Amniotic epithelial cell (primary cell): ENCODE measurements at regions not wholly inside any gene's neighbourhood (a gene's known extent, or its start where the extent isn't known, plus 50 kb on each side); places are given as distances from the start of the nearest gene placed in this dataset.
"Not testable (repeated sequence)": the region's sequence is repeated elsewhere in the genome, so short reads cannot be mapped to it uniquely, and the experiment has no call there.

Experiments used
- DNase-seq: peaks from one replicate; pipeline ENCODE4 v3.0.0-alpha.2; 2010; ENCODE audit warnings: low read depth

DNA sequence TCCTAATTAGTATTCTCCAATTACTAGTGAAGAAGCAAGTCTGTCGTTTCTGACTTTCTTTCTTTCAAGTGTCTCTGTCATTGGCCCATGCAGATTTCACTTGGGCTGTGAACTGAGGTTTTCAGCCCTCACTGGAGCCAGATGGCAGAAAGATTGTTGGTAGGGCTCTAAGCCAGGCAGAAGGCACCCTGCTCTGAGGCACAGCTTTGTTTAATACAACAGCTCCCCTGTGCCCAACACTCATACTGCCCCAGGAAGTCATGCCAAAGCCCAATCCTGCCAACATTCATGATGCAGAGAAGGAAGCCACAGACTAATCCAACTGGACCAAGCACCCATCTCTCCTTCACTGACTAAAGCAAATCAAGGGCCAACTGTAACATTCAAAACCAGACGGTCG is 117.1 kb upstream of the FRG1 start:
- no peak for DNase-seq

DNA sequence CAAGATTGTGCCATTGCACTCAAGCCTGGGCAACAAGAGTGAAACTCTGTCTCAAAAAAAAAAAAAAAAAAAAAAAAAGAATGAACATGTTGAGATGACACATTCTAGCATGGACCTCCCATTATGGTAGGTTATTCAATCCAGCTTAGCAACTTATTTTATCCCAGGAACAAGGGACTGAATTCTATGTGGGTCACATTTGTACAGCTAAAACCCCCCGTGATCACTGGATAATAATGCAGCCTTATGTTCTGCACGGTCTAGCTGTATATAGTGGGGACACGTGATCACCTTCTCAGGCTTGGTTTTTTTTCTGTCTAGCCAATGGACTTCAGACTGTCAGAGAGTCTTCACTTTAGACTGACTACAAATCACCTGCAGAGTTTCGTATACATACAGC is 115.2 kb upstream of the FRG1 start:
- DNase-seq = no peak

DNA sequence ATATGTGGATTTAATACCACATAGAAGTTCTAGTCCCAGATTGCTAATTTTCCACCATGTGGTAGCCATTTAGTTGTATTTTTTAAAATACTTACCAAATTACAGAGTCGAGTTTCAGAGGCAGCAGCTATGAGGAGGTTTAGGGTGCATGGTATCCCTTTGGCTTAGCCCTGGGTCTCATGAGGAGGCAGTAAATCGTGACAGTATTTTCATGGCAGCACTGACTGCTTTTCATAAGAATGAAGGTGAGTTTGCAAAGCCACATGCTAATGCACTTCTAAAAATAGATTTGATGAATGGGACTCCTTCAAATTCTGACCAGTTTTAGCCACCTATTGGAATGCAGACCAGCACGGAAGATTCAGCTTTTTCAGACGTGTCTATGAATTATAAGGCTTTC is 114.0 kb upstream of the FRG1 start:
- DNase-seq = no peak

DNA sequence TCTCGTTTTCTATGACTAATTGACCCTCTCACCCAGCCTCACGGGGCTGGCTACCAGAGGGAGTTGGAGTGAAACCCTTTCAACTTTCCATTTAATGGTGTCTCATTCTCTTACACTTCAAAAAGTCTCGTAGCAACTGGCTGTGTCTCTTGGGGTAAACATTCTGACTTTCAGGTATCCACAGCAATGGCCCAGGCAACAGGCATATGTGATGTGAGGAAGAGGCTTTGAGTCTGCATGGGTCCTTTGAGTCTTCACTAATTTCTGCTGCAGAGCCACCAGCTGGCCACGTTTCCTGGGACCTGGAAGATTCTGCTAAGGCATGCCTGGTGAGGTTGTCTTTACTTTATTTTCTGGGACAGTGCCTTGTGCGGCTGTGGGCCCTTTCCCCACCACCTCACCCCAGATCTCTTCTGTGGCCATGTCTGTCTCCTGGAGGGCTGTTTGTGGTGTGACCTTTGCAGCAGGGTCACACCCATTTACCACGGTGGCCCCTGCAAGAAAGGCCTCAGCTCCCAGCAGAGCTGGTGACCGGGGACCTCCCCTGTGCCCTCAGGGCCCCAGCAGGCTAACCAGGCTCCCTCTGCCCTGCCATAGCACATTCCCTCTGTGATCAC is 112.5 kb upstream of the FRG1 start:
- no peak for DNase-seq

DNA sequence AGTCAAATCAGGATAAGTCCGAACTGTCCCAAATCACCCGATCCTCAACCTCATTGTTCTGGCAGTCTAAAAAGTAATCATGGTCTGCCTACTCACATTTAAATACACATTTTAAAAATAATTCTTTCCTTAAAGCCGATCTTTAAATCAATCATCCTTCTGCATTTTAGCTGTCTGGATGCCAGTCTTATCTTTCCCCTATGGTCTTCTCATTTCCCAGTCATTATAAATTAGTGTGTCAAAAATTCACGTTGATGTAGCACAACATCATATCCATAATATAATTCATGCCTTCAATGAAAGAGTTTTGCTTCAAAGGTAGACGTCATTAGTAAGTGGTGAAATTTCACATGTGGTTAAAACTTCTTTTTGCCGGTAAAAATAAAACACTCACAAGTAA is 108.1 kb upstream of the FRG1 start:
- no peak for DNase-seq

DNA sequence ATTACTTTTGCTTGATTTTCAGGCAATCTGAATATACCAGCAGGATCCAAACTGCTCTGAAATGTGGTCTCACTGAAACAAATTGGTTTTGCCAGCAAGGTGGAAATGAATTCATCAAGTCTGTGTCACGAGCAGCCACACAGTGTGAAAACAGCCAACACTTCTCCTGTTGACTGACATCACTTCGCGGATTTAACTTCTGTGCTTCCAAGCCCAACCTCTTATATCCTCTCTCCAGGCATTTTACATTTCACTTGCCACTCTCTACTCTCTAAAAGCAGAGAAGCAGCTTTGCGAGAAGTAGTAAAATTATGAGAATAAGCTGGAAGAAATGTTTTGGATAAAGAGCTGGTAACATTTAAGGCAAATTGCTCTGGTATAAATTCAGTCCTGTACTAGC is 106.1 kb upstream of the FRG1 start:
- DNase-seq = no peak

DNA sequence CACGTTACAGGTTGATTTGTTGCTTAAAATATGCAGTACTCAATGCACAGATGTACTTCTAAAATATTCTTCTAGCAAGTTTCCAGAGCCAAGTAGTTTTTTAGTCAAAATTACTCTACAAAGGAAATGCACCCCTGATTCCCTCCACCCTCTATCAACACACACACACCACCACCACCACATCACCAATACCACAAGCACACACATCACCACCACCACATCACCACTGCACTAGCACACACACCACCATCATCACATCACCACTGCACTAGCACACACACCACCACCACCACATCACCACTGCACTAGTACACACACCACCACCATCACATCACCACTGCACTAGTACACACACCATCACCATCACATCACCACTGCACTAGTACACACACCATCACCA is 105.2 kb upstream of the FRG1 start:
- no peak for DNase-seq

DNA sequence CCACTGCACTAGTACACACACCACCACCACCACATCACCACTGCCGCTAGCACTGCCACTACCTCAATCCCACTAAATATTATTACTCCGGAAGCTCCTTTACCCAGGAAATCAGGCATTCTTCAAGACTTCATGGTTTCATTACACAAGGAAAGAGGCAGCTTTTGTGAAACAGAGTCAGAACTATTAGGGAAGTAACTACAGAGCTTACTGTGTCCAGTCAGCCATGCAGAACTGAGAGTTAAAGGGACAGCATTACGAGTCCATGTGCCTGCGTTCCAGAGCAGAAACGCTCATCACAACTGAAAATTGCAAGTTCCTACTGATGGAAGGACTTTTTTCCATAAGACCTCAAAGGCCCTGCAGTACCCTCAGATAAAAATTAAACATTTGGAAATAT is 103.2 kb upstream of the FRG1 start:
- no peak for DNase-seq

DNA sequence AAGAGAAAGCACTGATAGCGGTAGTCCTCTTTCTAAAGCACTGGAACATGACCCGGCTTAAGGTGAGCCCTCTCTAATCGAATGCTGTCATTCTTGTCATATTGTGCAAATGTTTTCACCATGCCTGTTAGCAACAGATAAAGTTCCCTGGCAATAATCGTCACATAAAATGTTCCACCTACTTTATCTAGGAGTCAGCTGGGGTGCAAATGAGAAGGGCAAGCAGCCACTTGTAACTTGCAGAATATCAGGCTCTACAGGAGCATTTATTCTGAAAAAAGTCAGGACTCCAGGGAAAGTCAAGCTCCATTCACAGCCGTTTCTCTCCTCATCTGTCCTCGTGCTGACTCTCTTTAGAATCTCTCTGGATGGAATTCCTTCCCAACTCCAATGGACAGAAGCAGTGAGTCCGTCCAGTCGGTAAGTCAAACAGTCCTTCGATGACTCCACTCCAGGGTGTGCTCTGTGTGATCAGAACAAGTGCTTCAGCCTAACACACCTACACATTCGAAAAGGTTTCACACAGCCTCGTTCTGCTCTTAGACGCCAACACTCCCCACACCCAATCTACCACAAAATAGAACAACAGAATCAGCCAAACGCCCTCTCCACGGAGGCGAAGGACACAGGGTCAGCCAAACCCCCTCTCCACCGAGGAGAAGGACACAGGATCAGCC is 101.7 kb upstream of the FRG1 start:
- DNase-seq = no peak

DNA sequence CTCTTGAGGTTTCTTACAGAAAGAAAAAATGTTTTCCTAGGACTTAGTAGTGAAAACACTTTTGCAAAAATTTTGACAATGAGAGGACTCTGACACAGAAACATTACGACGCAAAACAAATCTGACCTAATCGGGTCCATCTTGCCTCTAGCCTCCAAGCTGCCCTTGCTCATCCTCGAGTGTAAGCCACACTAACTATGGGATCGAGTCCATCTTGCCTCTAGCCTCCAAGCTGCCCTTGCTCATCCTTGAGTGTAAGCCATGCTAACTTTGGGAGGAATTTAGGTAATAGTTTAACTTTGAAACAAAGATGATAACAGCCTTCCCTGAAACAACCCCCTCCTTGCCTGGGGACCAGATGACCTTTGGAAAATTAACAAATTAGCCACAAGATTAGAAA is 100.3 kb upstream of the FRG1 start:
- DNase-seq = no peak

DNA sequence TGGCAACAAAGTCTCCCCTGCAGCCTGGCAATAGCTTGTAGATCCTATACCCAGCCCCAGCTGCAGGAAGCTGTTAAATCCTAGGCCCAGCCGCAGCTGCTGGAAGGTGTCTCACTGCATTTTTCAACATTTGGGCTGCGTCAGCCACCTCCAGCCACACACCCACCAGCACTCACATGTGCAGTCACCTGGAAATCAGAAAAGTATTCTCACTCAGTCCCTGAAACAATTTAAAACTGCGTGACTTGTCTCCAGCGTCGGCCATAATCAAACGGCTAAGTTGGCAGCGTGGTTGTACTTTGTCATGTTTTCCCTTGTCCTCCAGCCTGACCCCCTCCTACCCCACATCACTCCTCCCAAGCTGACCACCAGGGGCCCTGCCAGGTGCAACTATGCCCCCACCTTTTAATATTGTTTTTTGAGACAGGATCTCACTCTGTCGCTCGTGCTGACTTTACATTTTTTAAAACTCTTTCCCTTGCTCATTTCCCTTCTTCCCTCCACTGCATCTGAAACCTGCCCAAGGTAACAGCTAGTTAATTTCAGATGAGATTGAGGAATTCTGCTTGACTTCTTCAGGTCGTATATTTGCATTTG is 97.2 kb upstream of the FRG1 start:
- no peak for DNase-seq

DNA sequence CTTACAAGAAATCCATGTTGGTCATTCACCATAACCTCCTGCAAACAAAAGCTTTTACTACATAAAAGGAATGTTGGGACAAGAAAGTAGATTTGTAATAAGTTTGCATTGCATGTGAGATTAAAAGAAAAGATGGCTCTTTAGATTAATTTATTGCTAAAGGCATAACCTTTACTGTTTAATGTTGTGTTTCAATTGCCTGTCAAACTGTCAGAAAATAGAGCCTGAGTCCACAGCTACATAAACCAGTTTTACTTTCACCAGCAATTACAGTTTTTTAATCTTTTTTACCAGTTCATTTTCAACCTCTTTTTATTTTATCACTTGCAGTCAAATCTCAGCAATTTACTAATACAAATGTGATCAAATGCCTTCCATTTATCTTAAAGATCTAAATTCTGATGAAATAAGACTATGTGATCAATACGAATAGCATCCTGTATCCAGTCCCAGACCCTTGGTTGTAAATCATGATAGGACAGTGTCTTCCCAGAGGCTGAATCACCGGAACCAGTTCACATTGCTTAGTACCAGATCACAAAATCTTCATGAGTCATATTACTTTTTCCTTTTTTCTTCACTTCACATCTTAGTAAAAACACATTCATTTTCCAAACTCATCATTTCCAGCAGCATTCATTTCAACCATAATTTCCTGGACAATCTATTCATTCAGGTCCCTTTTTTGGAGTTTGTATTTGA is 95.4 kb upstream of the FRG1 start:
- peak; percentile 1 for DNase-seq

DNA sequence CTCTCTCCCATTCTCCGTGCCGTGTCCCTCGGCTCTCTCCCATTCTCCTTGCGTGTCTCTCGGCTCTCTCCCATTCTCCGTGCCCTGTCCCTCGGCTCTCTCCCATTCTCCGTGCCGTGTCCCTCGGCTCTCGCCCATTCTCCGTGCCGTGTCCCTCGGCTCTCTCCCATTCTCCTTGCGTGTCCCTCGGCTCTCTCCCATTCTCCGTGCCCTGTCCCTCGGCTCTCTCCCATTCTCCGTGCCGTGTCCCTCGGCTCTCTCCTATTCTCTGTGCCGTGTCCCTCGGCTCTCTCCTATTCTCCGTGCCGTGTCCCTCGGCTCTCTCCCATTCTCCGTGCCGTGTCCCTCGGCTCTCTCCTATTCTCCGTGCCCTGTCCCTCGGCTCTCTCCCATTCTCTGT is 94.6 kb upstream of the FRG1 start:
- not testable (repeated sequence) for DNase-seq

DNA sequence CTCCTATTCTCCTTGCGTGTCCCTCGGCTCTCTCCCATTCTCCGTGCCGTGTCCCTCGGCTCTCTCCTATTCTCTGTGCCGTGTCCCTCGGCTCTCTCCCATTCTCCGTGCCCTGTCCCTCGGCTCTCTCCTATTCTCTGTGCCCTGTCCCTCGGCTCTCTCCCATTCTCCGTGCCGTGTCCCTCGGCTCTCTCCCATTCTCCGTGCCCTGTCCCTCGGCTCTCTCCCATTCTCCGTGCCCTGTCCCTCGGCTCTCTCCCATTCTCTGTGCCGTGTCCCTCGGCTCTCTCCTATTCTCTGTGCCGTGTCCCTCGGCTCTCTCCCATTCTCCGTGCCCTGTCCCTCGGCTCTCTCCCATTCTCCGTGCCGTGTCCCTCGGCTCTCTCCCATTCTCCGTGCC is 94.1 kb upstream of the FRG1 start:
- DNase-seq = not testable (repeated sequence)

DNA sequence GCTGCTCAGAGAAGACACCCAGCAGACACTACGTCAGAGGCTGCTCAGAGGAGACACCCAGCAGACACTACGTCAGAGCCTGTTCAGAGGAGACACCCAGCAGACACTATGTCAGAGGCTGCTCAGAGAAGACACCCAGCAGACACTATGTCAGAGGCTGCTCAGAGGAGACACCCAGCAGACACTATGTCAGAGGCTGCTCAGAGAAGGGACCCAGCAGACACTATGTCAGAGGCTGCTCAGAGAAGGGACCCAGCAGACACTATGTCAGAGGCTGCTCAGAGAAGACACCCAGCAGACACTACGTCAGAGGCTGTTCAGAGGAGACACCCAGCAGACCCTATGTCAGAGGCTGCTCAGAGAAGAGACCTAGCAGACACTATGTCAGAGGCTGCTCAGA is 92.0 kb upstream of the FRG1 start:
- not testable (repeated sequence) for DNase-seq

DNA sequence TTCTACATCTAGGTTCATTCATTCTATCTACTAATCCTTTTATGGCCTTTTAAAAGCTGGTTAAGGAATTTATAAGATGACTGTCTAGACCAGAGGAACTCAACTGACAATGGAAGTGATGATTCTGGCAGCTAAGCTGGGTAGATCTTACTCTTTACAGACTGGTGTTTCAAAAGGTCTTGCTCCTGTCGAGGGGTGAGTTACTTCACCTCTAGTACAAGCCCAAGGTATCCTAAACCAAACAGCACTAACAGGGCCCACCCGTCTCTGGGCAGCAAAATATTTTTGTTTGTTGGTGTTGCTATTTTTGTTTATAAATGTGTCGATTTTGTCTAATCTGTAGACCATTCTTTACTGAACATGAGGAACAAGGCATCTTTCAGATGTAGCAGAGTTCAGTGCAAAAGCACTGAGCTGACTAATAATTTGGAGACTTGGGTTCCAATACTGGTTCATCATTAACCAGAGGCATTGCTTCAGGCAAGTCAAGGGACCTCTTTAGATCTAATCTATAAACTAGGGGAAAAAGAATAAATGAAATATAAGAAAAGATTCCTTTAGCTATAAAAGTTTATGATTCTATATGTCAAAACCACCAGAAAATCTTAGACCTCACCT is 90.3 kb upstream of the FRG1 start:
- no peak for DNase-seq

DNA sequence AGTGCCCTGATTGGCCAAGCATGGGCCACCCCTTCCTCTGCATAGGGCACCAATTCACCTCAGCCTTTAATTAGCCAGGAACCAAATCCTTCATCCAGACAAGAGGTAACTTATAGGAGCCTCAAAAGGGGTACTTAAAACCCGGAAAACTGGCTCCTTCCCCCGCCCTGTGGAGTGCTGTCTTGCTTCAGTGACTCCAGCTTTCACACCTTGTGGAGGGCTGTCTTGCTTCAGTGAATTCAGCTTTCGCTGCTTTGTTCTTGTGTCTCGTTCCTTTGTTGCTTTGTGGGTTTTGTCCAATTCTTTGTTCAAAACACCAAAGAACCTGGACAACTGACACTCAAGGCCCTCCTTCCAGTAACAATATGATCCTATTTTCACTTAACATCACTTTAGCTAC is 82.2 kb upstream of the FRG1 start:
- no peak for DNase-seq

DNA sequence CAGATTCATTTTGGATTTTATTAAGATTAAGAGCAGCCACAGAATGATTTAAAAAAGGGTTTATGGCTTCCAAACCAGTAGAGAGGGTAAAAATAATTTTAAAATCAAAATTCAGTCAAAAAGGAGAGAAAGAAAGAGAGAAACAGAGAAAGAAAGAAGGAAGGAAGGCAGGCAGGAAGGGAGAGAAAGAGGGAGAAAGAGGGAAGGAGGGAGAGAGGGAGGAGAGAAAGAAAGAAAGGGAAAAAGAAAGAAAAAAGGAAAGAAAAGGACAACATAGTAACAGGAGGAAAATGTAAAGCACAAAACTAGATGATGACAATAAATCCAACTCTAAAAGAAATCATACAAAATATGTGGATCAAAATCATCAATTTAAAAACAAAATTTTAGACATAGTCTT is 79.6 kb upstream of the FRG1 start:
- no peak for DNase-seq

DNA sequence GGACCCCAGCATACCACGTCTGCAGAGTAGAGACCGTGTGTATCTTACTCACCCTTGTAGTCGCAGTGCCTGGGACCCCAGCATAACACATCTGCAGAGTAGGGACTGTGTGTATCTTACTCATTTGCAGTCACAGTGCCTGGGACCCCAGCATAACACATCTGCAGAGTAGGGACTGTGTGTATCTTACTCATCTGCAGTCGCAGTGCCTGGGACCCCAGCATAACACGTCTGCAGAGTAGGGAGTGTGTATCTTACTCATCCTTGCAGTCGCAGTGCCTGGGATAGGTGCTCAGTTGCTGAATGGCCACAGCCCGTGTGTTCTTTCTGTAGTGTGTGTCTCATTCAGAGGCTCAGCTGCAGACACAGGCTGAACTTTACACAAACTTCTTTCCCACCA is 71.4 kb upstream of the FRG1 start:
- DNase-seq = no peak

DNA sequence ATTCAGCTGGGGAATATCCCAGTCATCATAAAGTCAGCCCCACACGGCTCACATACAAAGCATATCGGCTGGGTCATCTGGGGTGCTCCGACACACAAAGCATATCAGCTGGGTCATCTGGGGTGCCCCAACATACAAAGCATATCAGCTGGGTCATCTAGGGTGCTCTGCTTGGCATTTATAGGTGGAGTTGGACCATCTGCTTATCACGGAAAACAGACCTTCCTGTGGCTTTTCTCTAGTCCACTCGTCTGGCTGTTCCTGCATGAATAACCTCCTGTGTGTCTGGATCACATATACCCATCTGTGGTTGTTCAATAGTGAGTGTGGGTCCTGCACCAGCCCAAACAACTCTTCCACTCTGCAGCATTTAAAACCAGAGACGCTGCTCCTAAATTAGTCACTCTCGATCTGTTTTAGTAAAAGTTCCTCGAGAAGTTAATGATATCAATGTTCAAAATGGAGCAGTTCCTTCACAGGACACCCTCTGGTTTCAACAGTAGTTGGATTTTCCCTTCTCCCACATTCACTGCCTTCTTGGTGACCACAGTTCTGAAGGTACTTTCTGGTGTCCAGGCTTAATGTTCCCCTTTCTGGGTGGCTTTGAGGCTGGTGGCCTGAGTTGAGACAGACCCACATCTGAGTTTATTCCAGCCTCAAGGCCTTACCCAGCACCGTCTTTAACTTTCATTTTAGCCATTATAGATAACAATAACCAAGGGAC is 70.0 kb upstream of the FRG1 start:
- no peak for DNase-seq

DNA sequence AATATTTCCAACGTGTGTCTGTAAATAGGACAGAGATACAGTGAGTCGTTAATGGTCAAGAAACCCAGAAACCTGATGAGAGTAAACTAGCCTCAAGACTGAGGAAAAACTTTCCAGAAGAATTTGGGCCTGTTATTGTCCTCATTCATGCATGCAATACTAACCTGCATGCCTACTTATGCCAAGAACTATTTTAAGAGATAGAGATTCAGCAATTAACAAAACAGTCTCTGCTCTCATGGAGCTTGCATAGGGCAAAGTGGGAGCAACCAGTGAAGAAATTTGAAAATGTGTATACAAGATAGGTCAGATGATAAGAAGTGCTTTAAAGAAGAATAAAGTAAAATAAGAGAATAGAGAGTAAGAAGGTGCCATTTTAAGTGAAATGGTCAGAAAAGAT is 66.1 kb upstream of the FRG1 start:
- DNase-seq = no peak

DNA sequence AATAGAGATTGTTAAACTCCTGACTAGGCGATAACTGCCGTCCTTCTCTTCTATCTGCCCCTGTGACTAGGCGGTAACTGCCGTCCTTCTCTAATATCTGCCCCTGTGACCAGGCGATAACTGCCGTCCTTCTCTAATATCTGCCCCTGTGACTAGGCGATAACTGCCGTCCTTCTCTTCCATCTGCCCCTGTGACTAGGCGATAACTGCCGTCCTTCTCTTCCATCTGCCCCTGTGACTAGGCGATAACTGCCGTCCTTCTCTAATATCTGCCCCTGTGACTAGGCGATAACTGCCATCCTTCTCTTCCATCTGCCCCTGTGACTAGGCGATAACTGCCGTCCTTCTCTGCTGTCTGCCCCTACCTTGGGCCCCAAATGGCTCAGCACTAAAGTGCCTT is 59.5 kb upstream of the FRG1 start:
- not testable (repeated sequence) for DNase-seq
